ENCODE measurements at regions not wholly inside any gene's neighbourhood (a gene's known extent, or its start where the extent isn't known, plus 50 kb on each side); places are given as distances from the start of the nearest gene placed in this dataset.

- no peak for DNase-seq (ENCODE audit: unreplicated experiment)
- no peaks in the 10 kb centered on the region for H3K9me3 Mint-ChIP-seq (ENCODE audit: unreplicated experiment)
- no peaks in the 10 kb centered on the region for H3K4me1 Mint-ChIP-seq (ENCODE audit: insufficient read depth, unreplicated experiment)
- H3K36me3 Mint-ChIP-seq (ENCODE audit: insufficient read depth, unreplicated experiment): no peaks in the 10 kb centered on the region
- intact Hi-C loops (cut with micrococcal nuclease): no loop called here
- CTCF ChIA-PET: interaction anchor here (1.5 kb wide), 1 partner anchor 16 kb away, joined by 4 read pairs; no protein-coding TSS in a partner anchor
- no peak overlapping the region for H3K27ac Mint-ChIP-seq (ENCODE audit: low read depth, unreplicated experiment)
- TF ChIP-seq CTCF (IDR thresholded peaks at IDR 0.05; ENCODE audit: unreplicated experiment): no peak
- no peaks in the 10 kb centered on the region for H3K27me3 Mint-ChIP-seq (ENCODE audit: insufficient read depth, unreplicated experiment)
- BruUV-seq (replicated peaks): no TSS peak
- POLR2A ChIA-PET: no interaction called here
- H3K4me3 Mint-ChIP-seq (ENCODE audit: unreplicated experiment): no peak overlapping the region
Measured at GRCh38 chr3:177642042-177642803, 444.9 kb upstream of the TBL1XR1 start.

GRCh38 chr3:177642804-177643125 lies 445.5 kb upstream of the TBL1XR1 start:
- H3K4me3 Mint-ChIP-seq (ENCODE audit: unreplicated experiment): no peak overlapping the region
- no peak for TF ChIP-seq CTCF (IDR thresholded peaks at IDR 0.05; ENCODE audit: unreplicated experiment)
- H3K4me1 Mint-ChIP-seq (ENCODE audit: insufficient read depth, unreplicated experiment): no peaks in the 10 kb centered on the region
- H3K27me3 Mint-ChIP-seq (ENCODE audit: insufficient read depth, unreplicated experiment): no peaks in the 10 kb centered on the region
- no peak overlapping the region for H3K27ac Mint-ChIP-seq (ENCODE audit: low read depth, unreplicated experiment)
- intact Hi-C loops (cut with micrococcal nuclease): no loop called here
- DNase-seq (ENCODE audit: unreplicated experiment): no peak
- CTCF ChIA-PET: interaction anchor here (1.5 kb wide), 1 partner anchor 15 kb away, joined by 4 read pairs; no protein-coding TSS in a partner anchor
- H3K9me3 Mint-ChIP-seq (ENCODE audit: unreplicated experiment): no peaks in the 10 kb centered on the region
- no peaks in the 10 kb centered on the region for H3K36me3 Mint-ChIP-seq (ENCODE audit: insufficient read depth, unreplicated experiment)
- BruUV-seq (replicated peaks): no TSS peak
- POLR2A ChIA-PET: no interaction called here

GRCh38 chr3:177646749-177647148 lies 449.5 kb upstream of the TBL1XR1 start:
- peaks cover under 1% of the 10 kb centered on the region for H3K4me1 Mint-ChIP-seq (ENCODE audit: insufficient read depth, unreplicated experiment)
- CTCF ChIA-PET: interaction anchor here (1.0 kb wide), 1 partner anchor 739 kb away, joined by 3 read pairs; no protein-coding TSS in a partner anchor
- H3K27ac Mint-ChIP-seq (ENCODE audit: low read depth, unreplicated experiment): no peak overlapping the region
- POLR2A ChIA-PET: interaction anchor here (0.7 kb wide), 1 partner anchor 497 kb away, joined by 3 read pairs; no protein-coding TSS in a partner anchor
- no peaks in the 10 kb centered on the region for H3K27me3 Mint-ChIP-seq (ENCODE audit: insufficient read depth, unreplicated experiment)
- H3K9me3 Mint-ChIP-seq (ENCODE audit: unreplicated experiment): no peaks in the 10 kb centered on the region
- no TSS peak for BruUV-seq (replicated peaks)
- intact Hi-C loops (cut with micrococcal nuclease): no loop called here
- no peak for DNase-seq (ENCODE audit: unreplicated experiment)
- no peak for TF ChIP-seq CTCF (IDR thresholded peaks at IDR 0.05; ENCODE audit: unreplicated experiment)
- no peak overlapping the region for H3K4me3 Mint-ChIP-seq (ENCODE audit: unreplicated experiment)
- H3K36me3 Mint-ChIP-seq (ENCODE audit: insufficient read depth, unreplicated experiment): no peaks in the 10 kb centered on the region

GRCh38 chr3:177647341-177647740 lies 450.1 kb upstream of the TBL1XR1 start:
- no peaks in the 10 kb centered on the region for H3K36me3 Mint-ChIP-seq (ENCODE audit: insufficient read depth, unreplicated experiment)
- H3K27ac Mint-ChIP-seq (ENCODE audit: low read depth, unreplicated experiment): no peak overlapping the region
- TF ChIP-seq CTCF (IDR thresholded peaks at IDR 0.05; ENCODE audit: unreplicated experiment): no peak
- intact Hi-C loops (cut with micrococcal nuclease): no loop called here
- ChIA-PET POLR2A (no interaction called here), CTCF (interaction anchor here (1.0 kb wide), 1 partner anchor 739 kb away, joined by 3 read pairs; no protein-coding TSS in a partner anchor)
- H3K9me3 Mint-ChIP-seq (ENCODE audit: unreplicated experiment): no peaks in the 10 kb centered on the region
- no peak for DNase-seq (ENCODE audit: unreplicated experiment)
- no TSS peak for BruUV-seq (replicated peaks)
- no peak overlapping the region for H3K4me3 Mint-ChIP-seq (ENCODE audit: unreplicated experiment)
- peaks cover 6% of the 10 kb centered on the region for H3K4me1 Mint-ChIP-seq (ENCODE audit: insufficient read depth, unreplicated experiment)
- no peaks in the 10 kb centered on the region for H3K27me3 Mint-ChIP-seq (ENCODE audit: insufficient read depth, unreplicated experiment)
